ENCODE measurements at regions not wholly inside any gene's neighbourhood (a gene's known extent, or its start where the extent isn't known, plus 50 kb on each side); places are given as distances from the start of the nearest gene placed in this dataset.

DNA sequence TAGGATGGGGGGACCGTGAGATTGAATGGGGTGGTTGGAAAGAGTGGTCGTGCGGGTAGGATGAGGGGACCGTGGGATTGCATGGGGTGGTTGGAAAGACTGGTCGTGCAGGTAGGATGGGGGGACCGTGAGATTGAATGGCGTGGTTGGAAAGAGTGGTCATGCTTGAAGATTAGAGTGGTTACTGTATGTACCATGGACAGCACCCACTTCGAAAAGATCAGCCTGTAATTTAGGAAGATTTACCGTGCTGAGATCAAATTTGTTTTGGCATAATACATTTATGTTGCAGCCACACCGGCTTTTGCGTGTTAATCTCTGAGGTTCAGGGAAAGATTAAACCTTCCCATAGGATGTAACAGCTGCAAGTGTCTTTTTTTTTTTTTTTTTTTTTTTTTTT lies 495.2 kb upstream of the ADARB2 start:
- ATAC-seq = no peak
- 86 to 88% methylated on average over 11 of the region's 11 CpGs for WGBS, 2 donors
- no peaks in the 10 kb centered on the region for H3K4me1 ChIP-seq
- TF ChIP-seq, protein P1, sequence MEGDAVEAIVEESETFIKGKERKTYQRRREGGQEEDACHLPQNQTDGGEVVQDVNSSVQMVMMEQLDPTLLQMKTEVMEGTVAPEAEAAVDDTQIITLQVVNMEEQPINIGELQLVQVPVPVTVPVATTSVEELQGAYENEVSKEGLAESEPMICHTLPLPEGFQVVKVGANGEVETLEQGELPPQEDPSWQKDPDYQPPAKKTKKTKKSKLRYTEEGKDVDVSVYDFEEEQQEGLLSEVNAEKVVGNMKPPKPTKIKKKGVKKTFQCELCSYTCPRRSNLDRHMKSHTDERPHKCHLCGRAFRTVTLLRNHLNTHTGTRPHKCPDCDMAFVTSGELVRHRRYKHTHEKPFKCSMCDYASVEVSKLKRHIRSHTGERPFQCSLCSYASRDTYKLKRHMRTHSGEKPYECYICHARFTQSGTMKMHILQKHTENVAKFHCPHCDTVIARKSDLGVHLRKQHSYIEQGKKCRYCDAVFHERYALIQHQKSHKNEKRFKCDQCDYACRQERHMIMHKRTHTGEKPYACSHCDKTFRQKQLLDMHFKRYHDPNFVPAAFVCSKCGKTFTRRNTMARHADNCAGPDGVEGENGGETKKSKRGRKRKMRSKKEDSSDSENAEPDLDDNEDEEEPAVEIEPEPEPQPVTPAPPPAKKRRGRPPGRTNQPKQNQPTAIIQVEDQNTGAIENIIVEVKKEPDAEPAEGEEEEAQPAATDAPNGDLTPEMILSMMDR (IDR thresholded peaks at IDR 0.05) = no peak
- H3K4me3 ChIP-seq = no peak overlapping the region
- peaks cover 0 to 21% (median 0%) of the 10 kb centered on the region in 11 donors for H3K9me3 ChIP-seq
- H3K36me3 ChIP-seq = no peaks in the 10 kb centered on the region
- H3K27me3 ChIP-seq = no peaks in the 10 kb centered on the region
- intact Hi-C loops (cut with DNase I) = no loop called here
- DNase-seq = no peak
- H3K27ac ChIP-seq = no peak overlapping the region

DNA sequence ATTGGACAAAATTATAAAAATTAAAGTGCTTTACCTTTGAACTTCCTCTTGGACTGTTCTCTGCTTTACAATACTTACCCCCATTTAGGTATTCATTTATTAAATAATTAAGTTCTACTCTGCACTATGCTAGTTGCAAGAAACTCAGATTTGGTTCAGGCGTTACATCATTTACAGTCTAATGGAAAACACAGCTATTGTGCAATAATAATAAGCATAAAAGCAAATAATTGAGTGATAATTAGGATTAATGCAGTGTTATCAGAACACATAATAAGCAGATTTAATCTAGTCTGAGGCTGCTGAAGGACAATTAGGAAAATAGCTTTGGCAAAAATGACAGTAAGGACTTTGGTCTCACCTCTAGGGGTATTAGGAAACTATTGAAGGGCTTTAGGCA lies 493.2 kb upstream of the ADARB2 start:
- no peak overlapping the region for H3K27ac ChIP-seq
- no peaks in the 10 kb centered on the region for H3K27me3 ChIP-seq
- intact Hi-C loops (cut with DNase I) = no loop called here
- no peak for ATAC-seq
- TF ChIP-seq, protein P1 (IDR thresholded peaks at IDR 0.05) = no peak
- H3K9me3 ChIP-seq = peaks cover 0 to 21% (median 0%) of the 10 kb centered on the region in 11 donors
- no peak overlapping the region for H3K4me3 ChIP-seq
- no peaks in the 10 kb centered on the region for H3K36me3 ChIP-seq
- WGBS, 2 donors = 78 to 82% methylated on average over 1 of the region's 1 CpG
- H3K4me1 ChIP-seq = no peaks in the 10 kb centered on the region
- no peak for DNase-seq

DNA sequence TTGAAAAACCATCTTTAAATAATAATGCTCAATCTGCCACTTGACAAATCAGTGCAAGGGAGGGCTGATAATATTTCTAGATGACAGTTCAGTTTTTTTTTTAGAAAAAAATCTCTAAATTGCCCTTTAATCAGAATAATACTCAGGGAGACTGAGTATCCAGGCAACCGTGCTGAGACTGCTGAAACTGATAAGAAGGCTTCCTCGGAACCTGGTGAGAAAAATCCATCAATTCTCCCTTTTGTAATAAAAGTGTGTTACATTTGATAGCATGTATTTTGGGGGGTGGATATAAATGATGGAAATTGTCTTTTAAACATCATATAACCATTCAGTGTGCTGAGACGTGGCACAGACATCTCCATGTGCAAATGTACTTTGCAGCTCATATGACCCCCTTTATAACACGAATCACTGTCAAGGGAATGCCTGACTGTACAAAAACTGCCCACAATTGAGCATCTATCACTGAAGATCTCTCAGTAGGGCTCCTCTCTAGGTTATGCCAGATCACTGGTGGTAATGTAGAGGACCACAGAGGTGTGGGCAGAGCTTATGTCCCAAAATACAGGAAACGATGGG lies 491.1 kb upstream of the ADARB2 start:
- ATAC-seq = no peak
- Histone ChIP-seq H3K27ac (no peak overlapping the region), H3K4me1 (no peaks in the 10 kb centered on the region), H3K27me3 (no peaks in the 10 kb centered on the region), H3K36me3 (no peaks in the 10 kb centered on the region), H3K4me3 (no peak overlapping the region), H3K9me3 (peaks cover 0 to 7% (median 0%) of the 10 kb centered on the region in 11 donors)
- WGBS, 2 donors = 65 to 67% methylated on average over 5 of the region's 5 CpGs
- no peak for DNase-seq
- TF ChIP-seq, protein P1 (IDR thresholded peaks at IDR 0.05) = no peak
- intact Hi-C loops (cut with DNase I) = no loop called here

DNA sequence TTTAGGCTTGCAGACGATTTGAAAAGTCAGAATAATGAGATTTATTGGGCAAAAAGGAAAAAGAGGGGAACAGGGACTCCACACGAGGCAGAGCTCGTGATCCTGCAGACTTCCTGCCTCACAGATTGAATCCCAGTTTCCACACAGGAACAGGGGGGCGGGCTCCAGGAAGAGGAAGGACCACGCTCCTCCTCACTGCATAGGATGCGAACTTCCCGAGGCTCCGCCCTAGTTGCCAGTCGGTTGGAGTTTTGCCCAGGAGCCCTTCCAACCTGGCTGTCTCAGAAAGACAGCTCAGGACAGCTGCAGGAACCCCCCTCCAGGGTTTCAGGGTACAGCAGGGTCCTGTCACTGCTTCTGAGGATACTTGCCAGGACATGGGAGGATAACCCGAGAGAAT lies 488.3 kb upstream of the ADARB2 start:
- DNase-seq (no peak), ATAC-seq (no peak)
- Histone ChIP-seq H3K27ac (no peak overlapping the region), H3K9me3 (no peaks in the 10 kb centered on the region), H3K4me1 (no peaks in the 10 kb centered on the region), H3K36me3 (no peaks in the 10 kb centered on the region), H3K27me3 (no peaks in the 10 kb centered on the region), H3K4me3 (no peak overlapping the region)
- TF ChIP-seq, protein P1 (IDR thresholded peaks at IDR 0.05) = no peak
- intact Hi-C loops (cut with DNase I) = no loop called here
- WGBS, 2 donors = 68 to 69% methylated on average over 10 of the region's 10 CpGs
